ENCODE measurements at regions not wholly inside any gene's neighbourhood (a gene's known extent, or its start where the extent isn't known, plus 50 kb on each side); places are given as distances from the start of the nearest gene placed in this dataset.

DNA sequence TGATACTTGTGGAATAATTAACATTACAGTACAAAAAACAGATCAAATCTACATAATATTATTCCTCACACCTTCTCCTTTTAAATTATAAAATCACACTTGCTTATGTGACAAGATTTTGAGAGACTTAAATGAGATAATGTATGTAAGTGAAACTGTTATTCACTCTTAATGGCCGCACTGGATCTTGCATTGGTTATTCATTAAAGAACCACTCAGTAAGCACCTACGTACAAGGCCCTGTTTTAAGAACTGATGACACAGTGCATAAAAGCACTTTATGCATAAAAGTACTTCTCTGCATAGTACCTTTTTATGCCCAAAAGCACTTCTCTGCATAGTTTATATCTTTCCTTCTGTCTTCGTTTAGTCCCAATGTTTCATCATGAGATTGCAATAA is 172.1 kb downstream of the GOLGA6L6 start:
- TF ChIP-seq, protein P1, sequence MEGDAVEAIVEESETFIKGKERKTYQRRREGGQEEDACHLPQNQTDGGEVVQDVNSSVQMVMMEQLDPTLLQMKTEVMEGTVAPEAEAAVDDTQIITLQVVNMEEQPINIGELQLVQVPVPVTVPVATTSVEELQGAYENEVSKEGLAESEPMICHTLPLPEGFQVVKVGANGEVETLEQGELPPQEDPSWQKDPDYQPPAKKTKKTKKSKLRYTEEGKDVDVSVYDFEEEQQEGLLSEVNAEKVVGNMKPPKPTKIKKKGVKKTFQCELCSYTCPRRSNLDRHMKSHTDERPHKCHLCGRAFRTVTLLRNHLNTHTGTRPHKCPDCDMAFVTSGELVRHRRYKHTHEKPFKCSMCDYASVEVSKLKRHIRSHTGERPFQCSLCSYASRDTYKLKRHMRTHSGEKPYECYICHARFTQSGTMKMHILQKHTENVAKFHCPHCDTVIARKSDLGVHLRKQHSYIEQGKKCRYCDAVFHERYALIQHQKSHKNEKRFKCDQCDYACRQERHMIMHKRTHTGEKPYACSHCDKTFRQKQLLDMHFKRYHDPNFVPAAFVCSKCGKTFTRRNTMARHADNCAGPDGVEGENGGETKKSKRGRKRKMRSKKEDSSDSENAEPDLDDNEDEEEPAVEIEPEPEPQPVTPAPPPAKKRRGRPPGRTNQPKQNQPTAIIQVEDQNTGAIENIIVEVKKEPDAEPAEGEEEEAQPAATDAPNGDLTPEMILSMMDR (conservative IDR thresholded peaks at IDR 0.05; ENCODE audit: low read length): no peak
- TF ChIP-seq EZH2phosphoT487 (IDR thresholded peaks at IDR 0.05; ENCODE audit: borderline replicate concordance, low read depth, low read length): no peak
